ENCODE measurements at regions not wholly inside any gene's neighbourhood (a gene's known extent, or its start where the extent isn't known, plus 50 kb on each side); places are given as distances from the start of the nearest gene placed in this dataset.
"Not testable (repeated sequence)": the region's sequence is repeated elsewhere in the genome, so short reads cannot be mapped to it uniquely, and the experiment has no call there.

DNA sequence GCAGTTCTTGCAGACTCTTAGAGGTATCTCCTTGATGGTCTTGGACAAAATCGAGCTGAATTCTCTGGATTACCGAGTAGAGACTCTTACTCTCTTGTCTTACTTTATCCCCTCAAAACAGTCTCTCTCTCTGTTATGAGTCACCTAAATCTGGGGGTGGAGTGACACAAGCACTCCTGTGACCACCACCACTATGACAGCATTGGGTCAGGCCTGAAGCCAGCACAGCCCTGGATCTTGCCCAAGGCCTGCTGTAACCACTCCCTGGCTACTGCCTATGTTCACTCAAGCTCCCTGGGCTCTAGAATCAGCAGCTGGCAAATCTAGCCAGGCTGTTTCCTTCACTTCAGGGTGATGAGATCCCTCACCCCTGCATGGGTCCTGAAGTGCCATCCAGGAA is 662.5 kb downstream of the LUZP2 start:
- DNase-seq: no peak

DNA sequence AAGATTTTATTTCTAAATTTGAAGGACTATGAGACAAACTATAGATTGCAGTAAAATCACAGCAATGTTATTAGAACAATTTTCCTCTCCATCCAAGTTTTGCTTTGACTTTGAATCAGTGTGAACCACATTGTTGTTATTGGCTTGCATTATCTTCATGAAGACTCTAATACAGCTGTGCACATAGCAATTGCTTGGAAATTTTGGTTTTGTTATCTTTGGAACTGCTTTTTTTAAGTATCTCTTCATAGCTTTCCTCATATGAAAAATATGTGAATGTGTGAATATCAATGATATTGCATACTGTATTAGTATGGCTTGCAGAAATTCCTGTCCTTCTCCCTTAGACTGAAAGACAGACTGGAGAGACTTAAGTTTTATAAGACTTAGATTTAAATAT is 666.6 kb downstream of the LUZP2 start:
- no peak for DNase-seq

DNA sequence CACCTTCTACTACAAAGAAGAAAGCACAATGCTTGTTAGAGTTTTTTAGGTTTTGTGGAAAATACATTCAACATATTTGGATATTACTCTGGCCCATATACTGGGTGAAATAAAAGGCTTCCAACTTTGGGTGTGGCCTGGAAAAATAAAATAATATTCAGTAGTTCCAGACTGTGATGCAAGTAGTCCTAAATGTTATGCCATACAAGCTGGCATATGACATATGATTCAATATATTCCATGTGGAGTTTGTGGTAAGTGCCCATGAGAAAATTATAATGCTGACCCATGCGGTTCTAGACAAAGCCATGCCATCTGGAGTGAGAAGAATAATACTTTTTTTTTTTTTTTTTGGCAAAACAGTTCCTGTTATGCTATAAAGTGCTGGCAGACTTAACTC is 683.3 kb downstream of the LUZP2 start:
- DNase-seq: no peak

DNA sequence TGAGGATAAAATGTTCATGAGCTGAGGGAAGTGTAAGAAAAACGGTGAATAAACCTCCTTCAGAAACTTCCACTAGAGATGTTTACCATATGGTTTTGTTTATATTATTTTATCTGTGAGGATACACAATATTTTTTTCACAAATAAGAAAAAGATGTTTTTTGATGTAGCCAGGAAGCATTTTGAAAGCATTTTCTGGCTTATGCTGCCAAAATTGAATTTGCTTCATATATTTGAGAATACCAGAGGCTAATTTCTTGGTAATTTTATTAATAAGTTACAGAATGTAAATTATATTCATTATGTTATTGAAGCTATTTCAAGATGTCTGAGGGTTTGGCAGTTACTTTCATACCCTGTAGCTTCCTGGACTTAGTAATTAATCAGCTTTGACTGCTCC is 686.6 kb downstream of the LUZP2 start:
- no peak for DNase-seq

DNA sequence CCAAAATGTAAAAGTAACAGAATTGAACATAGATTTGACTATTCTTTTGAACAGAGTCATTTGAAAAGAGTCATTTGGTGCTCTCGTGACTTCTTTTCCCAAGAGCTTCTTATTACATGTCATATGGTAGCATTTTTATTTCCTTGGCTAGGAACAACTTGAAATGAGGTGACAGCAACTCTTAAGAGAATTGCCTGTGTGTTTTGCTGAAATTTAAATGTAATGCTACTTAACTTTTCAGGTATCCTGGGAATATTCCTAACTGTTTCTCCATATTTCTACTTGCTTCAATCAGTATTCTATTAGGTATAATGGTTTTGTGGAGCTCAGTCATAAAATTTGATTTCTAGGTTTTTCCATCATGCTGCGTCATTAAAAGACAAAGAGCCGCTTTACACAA is 700.7 kb downstream of the LUZP2 start:
- DNase-seq: no peak

DNA sequence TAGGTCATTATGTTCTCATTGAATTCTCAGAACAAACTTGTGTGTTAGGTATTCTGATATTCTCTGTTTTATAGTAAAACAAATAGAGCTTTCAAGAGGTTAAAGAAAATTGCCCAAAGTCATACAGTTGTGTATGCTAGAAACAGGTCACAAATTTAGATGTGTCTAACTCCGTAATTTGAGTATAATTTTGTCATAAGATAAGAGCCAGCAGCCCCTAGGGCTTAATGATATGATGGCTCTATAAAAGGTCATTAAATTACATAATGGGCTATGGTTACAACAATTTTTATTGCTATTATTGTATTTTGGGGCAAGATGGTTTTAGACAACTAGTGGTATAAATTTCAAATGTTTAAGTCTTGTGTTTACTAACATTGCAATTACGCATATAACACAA is 701.9 kb downstream of the LUZP2 start:
- no peak for DNase-seq

DNA sequence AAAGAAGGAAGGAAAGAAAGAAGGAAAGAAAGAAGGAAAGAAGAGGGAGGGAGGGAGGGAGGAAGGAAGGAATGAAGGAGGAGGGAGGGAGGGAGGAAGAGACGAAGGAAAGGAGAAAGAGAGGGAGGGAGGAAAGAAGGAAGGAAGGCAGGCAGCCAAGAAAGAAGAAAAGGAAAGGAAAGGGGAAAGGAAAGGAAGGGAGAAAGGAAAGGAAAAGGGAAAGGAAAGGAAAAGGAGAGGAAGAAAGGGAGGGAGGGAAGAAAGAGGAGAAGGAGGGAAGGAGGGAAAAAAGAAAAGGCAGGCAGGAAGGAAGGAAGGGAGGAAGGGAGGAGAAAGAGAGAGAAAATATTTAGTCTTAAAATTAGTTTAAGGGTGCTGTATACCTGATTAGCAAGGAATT is 704.1 kb downstream of the LUZP2 start:
- no peak for DNase-seq

DNA sequence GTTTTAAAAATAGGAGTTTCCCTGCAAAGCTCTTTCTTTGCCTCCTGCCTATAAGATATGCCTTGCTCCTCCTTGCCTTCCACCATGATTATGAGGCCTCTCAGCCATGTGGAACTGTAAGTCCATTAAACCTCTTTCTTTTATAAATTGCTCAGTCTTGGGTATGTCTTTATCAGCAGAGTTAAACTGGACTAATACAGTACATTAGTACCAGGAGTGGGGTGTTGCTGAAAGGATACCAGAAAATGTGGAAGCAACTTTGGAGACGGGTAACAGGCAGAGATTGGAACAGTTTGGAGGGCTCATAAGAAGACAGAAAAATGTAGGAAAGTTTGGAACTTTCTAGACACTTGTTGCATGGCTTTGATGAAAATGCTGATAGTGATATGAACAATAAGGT is 709.9 kb downstream of the LUZP2 start:
- DNase-seq: no peak

DNA sequence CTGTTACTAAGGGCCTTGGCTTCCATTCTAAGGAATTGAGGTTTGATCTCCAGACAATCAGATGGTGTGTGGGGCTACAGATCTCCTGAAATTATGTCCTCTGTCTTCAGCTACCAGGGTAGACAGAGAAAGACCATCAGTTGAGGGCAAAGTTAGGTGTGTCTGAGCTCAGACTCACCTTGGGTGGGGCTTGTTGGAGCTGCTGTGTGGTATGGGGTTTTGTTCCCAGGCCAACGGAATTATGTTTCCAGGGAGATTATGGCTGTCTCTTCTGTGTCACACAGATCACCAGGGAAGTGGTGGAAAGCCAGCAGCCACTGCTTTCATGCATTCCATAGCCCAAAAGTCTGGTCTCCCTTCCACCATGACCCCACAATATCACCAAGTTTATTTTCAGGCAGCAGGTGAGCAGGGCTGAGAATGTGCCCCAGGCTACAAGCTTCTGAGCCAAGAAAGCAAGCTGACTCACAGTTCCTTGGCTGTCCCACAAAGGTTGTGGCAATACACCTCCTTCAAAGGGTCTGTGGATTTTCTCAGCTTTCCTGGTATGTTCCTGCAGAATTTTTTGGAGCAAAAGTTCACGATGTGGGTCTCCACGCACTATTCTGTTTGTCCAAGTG is 714.9 kb downstream of the LUZP2 start:
- no peak for DNase-seq

DNA sequence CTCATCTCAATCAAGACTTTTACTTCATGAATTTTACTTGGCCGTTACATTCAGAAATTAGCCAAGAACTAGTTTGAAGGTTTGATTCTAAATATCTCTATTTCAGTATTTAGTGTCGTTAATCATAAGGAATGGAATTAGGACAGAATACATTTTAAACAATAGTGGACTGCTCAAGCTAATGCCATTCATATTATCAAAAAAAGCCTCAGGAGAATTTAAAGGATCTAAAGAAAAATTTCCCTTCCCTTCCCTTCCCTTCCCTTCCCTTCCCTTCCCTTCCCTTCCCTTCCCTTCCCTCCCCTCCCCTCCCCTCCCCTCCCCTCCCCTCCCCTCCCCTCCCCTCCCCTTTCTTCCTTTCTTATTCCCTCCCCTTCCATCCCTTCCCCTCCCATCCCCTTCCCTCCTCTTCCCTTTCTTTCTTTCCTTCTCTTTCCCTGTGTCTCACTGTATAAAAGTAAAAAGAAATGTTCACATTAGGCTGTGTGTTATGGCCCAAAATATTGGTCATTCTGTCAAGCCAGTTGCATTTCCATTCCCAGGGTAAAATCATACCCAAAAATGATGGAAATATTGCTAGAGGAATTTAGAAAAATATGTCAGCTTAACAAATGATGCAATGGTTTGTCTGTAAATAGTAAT is 717.8 kb downstream of the LUZP2 start:
- DNase-seq: no peak

DNA sequence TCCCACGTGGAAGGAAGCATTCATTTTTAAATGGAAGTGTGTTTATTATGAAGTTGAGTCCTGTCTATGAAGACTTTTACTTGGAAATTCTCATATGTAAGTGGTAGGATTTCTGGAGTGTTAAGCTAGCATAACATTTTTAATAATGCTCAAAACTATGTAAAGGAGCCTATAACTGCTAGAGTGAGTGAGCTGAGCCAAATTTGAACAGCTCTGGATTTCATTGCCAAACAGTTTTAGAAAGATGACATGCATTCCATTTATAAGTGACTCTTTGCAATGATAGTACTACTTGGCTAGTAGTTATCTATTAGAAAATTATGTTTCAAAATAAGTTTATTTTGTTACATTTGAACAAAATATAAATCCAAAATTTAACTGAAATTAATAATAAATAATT is 721.2 kb downstream of the LUZP2 start:
- no peak for DNase-seq

DNA sequence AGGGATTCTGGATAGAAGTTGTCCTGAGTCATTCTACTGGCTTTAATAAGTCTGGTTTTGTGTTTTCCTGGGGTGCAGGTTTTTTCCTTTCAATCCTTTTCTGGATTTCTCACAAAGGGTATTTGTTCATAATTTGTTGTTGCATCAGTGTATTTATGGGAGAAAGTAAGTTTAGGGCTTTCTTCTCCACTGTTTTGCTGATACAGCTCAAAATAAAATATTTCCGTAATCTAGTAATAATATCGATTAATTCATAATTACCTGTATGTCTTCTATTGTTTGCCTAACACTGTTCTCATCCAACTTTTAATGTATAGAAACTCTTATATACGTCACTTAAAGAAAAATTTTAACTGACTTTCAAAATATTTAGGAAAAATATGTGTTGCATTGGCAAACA is 728.2 kb downstream of the LUZP2 start:
- DNase-seq: no peak

DNA sequence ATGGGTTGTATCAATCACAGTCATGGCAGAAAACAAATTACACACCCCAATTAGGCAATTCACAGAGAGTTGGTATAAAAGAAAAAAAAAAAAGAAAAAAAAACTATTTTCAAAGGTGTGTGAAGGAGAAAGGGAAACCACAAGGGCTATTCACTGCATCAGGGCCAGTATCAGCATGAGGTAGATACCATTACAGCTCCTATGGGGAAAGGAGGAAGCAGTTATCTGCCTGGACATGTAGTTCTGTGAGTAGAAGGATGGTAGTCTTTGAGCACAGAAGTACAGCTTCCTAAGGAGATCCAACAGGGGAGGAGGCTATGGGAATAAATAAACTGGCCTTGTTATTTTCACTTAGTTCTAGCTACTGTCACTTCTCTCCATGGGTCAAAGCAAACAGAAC is 746.1 kb downstream of the LUZP2 start:
- no peak for DNase-seq

DNA sequence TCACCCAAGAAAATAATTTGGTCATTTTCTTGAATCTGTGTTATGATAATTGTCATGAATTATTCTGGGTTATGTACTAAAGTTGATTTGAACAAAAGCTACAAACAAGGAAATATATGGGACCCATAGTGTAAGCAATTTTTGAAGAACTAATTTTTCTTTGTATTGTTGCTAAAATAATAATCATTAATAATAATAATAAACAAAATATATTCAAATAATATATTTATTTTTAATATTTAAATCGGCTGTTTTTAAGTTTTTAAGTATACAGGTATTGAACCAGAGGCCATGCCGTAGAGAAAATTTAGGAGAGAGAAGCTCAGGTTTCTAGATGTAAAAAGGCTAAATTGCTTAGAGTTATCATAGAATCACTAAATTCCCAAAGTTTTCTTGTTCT is 747.3 kb downstream of the LUZP2 start:
- DNase-seq: no peak

DNA sequence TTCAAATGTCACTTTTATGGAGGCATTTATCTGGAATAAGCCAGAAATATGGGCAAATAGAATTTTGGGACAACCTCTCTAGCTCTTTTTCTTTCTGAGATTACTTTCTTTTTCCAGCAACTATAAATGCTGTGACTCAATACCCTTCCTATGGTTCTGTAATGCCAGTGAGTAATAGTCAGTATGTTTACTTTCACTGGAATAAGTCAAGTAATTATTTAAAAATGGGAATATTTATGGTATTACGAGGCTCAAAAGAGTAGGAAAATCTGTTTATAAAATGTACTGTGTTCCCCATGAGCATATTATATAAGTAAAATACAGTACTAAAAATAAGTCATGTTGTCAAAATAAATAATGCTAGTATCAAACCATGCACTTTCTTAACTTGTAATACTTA is 750.5 kb downstream of the LUZP2 start:
- DNase-seq: no peak

DNA sequence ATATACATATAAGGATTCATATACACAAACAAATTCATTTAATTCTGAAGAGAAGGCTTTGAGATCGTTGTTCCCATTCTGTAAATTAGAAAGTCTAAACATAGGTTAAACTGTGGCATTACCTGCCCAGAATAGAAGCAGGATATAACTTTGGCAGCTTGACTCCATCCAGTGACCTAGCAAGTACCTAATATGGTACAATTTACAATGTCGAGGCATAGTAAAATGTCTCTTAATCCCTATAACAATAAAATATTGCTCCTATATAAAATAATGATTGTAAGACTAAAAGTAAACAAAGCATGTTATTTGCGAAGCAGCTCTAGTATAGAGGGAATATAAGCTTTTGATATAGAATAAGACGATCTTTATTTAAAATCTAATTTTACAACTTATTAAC is 756.0 kb downstream of the LUZP2 start:
- no peak for DNase-seq

DNA sequence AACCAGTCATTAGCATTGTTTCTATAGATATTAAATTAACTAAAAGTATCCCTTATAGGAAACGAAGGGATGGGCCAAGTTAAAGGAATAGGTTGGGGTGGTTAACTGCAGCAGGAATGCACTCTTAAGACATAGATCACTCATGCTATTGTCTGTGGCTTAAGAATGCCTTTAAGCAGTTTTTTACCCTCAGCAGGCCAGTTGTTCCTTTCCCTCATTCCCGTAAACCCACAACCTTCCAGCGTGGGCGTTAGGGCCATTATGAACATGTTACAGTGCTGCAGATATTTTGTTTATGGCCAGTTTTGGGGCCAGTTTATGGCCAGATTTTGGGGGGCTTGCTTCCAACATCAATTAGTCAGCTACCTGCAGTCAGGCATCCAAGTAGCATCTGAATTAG is 767.0 kb downstream of the LUZP2 start:
- DNase-seq: not testable (repeated sequence)

DNA sequence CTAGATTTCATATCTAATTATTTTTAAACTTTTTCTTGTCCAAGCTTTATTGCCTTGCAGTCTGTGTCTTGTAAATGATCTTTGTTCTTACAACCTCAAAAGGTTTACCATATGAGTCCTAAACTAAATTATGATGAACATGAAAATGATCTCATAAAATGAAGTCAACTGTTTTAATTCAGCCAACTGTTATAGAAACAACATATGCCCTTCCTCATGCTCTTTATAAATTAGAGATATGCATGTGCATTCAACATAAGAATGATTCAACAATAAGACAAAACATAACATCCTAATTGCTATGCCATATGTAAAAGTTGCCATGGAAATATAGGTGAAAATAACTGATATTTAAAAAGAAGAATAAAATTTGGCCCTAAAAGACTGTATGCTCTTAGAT is 774.4 kb downstream of the LUZP2 start:
- DNase-seq: no peak

DNA sequence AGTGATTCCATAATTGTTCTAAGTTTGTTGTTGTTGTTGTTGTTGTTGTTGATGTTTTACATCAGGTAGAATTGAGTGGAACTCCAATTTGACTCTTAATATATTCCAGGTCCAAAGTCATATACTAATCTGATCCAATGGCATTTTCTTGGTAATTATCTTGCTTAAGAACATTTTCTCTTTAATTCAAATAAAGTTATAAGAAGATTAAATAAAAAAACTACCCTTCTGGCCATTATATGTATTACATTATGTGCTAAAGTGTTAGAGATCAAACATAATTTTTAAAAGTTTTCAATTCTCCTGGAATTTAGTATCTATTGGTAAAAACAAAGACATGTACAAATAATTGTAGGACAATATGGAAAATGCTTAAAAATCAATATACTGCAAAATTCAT is 775.4 kb downstream of the LUZP2 start:
- no peak for DNase-seq

DNA sequence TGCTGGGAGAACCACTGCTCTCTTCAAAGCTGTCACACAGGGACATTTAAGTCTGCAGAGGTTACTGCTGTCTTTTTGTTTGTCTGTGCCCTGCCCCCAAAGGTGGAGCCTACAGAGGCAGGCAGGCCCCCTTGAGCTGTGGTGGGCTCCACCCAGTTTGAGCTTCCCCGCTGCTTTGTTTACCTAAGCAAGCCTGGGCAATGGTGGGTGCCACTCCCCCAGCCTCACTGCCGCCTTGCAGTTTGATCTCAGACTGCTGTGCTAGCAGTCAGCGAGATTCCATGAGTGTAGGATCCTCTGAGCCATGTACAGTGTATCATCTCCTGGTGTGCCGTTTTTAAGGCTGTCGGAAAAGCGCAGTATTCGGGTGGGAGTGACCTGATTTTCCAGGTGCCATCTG is 784.0 kb downstream of the LUZP2 start:
- DNase-seq: not testable (repeated sequence)

DNA sequence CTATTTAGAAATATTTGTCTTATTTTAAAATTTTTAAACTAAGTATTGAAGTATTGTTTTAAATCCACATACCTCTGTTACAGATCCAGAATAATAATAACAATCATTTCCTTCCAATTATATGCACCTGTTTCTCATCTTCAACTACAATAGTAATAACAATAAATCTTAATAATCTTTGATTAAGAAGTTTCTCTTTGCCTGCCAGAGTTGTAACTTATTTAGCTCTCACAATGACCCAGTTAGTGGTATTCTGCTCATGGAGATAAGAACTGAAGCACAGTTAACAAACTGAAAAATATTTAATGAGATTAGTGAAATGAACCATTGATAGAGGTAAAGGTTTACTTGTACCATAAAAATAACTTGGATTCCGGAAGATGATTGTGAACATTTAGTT is 796.3 kb downstream of the LUZP2 start:
- no peak for DNase-seq

DNA sequence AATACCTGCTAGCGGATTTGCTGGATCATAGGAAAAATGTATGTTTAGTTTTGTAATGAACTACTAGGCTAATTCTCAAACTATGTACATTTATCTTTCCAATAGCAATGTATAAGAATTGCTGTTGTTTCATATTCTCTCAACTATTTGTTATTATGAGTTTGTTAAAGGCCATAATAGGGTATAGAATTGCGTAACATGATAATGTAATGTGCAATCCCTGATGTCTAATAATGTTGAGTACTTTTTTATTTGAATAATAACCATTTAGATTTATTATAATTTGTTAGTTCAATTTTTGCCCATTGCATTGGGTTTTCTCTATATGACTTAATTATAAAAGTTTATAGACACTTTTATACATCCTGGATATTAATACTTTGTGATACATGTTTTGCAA is 801.6 kb downstream of the LUZP2 start:
- DNase-seq: no peak

DNA sequence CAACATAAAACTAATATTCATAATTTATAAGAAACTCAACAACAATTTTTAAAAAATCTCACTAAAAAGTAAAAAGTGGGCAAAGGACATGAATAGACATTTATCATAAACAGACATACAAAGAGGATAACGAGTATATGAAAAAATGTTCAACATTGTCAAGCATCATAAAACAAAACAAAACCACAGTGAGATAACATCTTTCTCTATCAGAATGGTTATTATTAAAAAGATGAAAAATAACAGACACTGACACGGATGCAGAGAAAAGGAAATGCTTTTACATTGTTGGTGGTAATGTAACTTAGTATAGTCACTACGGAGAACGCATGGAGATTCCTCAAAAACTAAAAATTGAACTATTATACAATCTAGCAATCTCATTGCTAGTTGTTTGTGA is 813.0 kb downstream of the LUZP2 start:
- no peak for DNase-seq

DNA sequence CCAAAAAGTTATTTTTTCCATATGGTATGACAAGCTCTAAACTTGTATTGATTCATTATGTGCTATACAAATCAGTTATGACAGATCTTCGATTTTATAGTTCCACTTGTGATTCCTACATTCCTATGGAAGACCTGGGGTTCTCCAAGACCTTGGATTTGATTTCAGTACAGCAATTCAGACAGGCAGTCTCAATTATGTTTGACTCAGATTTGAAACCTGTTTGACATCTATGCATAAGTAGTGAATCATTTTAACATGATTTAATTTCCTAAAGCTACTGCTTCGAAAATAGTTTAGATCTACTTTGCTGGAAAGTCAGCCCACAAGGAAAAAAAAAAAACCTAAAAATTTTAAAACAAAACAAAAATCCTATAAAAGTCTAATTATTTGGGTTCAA is 820.4 kb downstream of the LUZP2 start:
- no peak for DNase-seq

DNA sequence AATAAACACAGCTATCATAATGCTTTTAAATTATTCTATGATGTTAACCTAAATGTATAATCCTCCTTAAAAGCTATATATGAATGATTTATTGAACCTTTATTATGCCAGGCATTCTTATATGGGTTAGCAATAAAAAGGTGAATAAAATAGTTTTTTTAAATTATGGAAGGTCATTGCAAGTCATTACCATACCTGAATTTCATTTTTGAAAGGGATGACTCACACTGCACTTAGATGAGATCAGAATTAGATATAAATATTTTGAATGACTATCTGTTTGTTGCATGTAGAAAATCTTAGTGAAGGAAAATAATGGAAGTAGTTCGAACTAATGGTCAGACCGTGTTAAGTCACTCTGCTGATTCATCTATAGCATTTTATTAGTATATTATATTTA is 822.3 kb downstream of the LUZP2 start:
- DNase-seq: no peak

DNA sequence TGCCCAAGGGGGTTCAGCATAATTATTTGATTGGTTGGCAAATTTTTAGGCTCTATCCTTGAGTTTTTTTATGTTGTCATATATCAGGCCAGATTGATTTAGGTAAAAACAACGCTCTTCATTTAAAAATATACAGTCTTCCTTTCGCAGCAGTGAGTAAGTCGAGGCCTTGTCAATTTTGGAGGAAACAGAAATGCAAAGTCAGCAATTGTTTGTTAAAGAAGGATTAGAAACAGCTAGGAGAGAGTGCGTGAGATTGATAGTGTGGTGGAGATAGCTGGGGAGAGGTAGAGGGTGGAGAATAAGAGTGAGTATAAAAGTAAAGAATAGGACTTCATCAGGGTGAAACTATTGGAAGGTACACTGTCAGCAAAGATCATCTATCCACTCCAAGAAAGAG is 830.8 kb downstream of the LUZP2 start:
- no peak for DNase-seq

Measured in NCI-H526 treated with DMSO at 0.1 percent for 48 hours (cell line).